Stimulated activated naive CD8-positive, alpha-beta T cell treated with anti-CD3 and anti-CD28 coated beads, Interleukin-15, amount 100 ng/mL, for 72 hours (primary cell): ENCODE measurements at regions not wholly inside any gene's neighbourhood (a gene's known extent, or its start where the extent isn't known, plus 50 kb on each side); places are given as distances from the start of the nearest gene placed in this dataset.

Experiments
- ATAC-seq: fragments of 150-1000 bp; cut with Tn5 transposase; 2 replicates; pipeline ENCODE4 v1.10.0; 2021; ENCODE audit warnings: mild to moderate bottlenecking, moderate library complexity
- DNase-seq, 2 donors: peaks; one replicate each; pipeline ENCODE4 v3.0.0; 2021 to 2022
- H3K27ac Mint-ChIP-seq, 2 donors: one replicate each; pipeline ENCODE4 v1.8.0; 2022; ENCODE audit warnings: mild to moderate bottlenecking in 2 of 2, mixed read lengths in 2 of 2, moderate library complexity in 2 of 2
- H3K27me3 Mint-ChIP-seq: one replicate; pipeline ENCODE4 v1.8.0; 2022; ENCODE audit warnings: mixed read lengths
- H3K4me1 Mint-ChIP-seq: one replicate; pipeline ENCODE4 v1.8.0; 2022; ENCODE audit warnings: mild to moderate bottlenecking, mixed read lengths
- H3K4me3 Mint-ChIP-seq, 2 donors: one replicate each; pipeline ENCODE4 v1.8.0; 2022; ENCODE audit warnings: mild to moderate bottlenecking in 2 of 2, mixed read lengths in 2 of 2, moderate library complexity in 1 of 2
- H3K9me3 Mint-ChIP-seq, 2 donors: one replicate each; pipeline ENCODE4 v1.8.0; 2022; ENCODE audit warnings: mixed read lengths in 2 of 2

GRCh38 chr4:156663663-156664062 is 307.9 kb downstream of the PDGFC start:
- no peak for DNase-seq
- no peaks in the 10 kb centered on the region for H3K27me3 Mint-ChIP-seq
- no peak overlapping the region for H3K4me3 Mint-ChIP-seq
- H3K27ac Mint-ChIP-seq, result no peak overlapping the region
- no peaks in the 10 kb centered on the region for H3K4me1 Mint-ChIP-seq
- H3K9me3 Mint-ChIP-seq, result no peaks in the 10 kb centered on the region
- no peak for ATAC-seq

- ATAC-seq (no peak), DNase-seq (no peak)
- Mint-ChIP-seq H3K27me3 (no peaks in the 10 kb centered on the region), H3K9me3 (no peaks in the 10 kb centered on the region), H3K4me3 (no peak overlapping the region), H3K27ac (no peak overlapping the region), H3K4me1 (no peaks in the 10 kb centered on the region)
These were observed 308.7 kb downstream of the PDGFC start for GRCh38 chr4:156662921-156663320.

GRCh38 chr4:156661555-156661954 is 310.0 kb downstream of the PDGFC start:
- H3K4me3 Mint-ChIP-seq, result no peak overlapping the region
- DNase-seq (no peak), ATAC-seq (no peak)
- H3K9me3 Mint-ChIP-seq, result peaks cover 0 to 4% of the 10 kb centered on the region in 2 donors
- H3K4me1 Mint-ChIP-seq, result no peaks in the 10 kb centered on the region
- H3K27me3 Mint-ChIP-seq, result no peaks in the 10 kb centered on the region
- no peak overlapping the region for H3K27ac Mint-ChIP-seq

- ATAC-seq, result no peak
- no peak overlapping the region for H3K4me3 Mint-ChIP-seq
- H3K27ac Mint-ChIP-seq, result no peak overlapping the region
- no peak for DNase-seq
- peaks cover 0 to 4% of the 10 kb centered on the region in 2 donors for H3K9me3 Mint-ChIP-seq
- H3K4me1 Mint-ChIP-seq, result no peaks in the 10 kb centered on the region
- no peaks in the 10 kb centered on the region for H3K27me3 Mint-ChIP-seq
These were observed 311.1 kb downstream of the PDGFC start for GRCh38 chr4:156660465-156660864.

- DNase-seq (no peak), ATAC-seq (no peak)
- Mint-ChIP-seq H3K9me3 (peaks cover 0 to 4% of the 10 kb centered on the region in 2 donors), H3K27me3 (no peaks in the 10 kb centered on the region), H3K4me3 (no peak overlapping the region), H3K27ac (no peak overlapping the region), H3K4me1 (no peaks in the 10 kb centered on the region)
These were observed 311.6 kb downstream of the PDGFC start for GRCh38 chr4:156659983-156660382.

GRCh38 chr4:156659570-156659969 is 312.0 kb downstream of the PDGFC start:
- no peaks in the 10 kb centered on the region for H3K27me3 Mint-ChIP-seq
- H3K4me1 Mint-ChIP-seq, result no peaks in the 10 kb centered on the region
- no peak overlapping the region for H3K4me3 Mint-ChIP-seq
- DNase-seq (no peak), ATAC-seq (no peak)
- H3K27ac Mint-ChIP-seq, result no peak overlapping the region
- peaks cover 0 to 4% of the 10 kb centered on the region in 2 donors for H3K9me3 Mint-ChIP-seq

GRCh38 chr4:156656896-156657295 is 314.7 kb downstream of the PDGFC start:
- H3K27ac Mint-ChIP-seq, result no peak overlapping the region
- ATAC-seq, result no peak
- no peak overlapping the region for H3K4me3 Mint-ChIP-seq
- H3K4me1 Mint-ChIP-seq, result no peaks in the 10 kb centered on the region
- no peaks in the 10 kb centered on the region for H3K27me3 Mint-ChIP-seq
- H3K9me3 Mint-ChIP-seq, result peaks cover 1 to 4% of the 10 kb centered on the region in 2 donors
- no peak for DNase-seq

GRCh38 chr4:156654410-156654809 is 317.2 kb downstream of the PDGFC start:
- no peak for ATAC-seq
- Mint-ChIP-seq H3K27ac (no peak overlapping the region), H3K9me3 (peaks cover 12 to 15% of the 10 kb centered on the region in 2 donors)

GRCh38 chr4:156643826-156644225 is 327.8 kb downstream of the PDGFC start:
- peaks cover 0 to 17% of the 10 kb centered on the region in 2 donors for H3K9me3 Mint-ChIP-seq
- no peak for DNase-seq
- H3K27ac Mint-ChIP-seq, result no peak overlapping the region
- no peak overlapping the region for H3K4me3 Mint-ChIP-seq
- no peak for ATAC-seq
- H3K27me3 Mint-ChIP-seq, result no peaks in the 10 kb centered on the region
- H3K4me1 Mint-ChIP-seq, result no peaks in the 10 kb centered on the region

More at GRCh38 chr4:156654410-156654809, 317.2 kb downstream of the PDGFC start:
- no peaks in the 10 kb centered on the region for H3K27me3 Mint-ChIP-seq
- DNase-seq, result no peak
- no peak overlapping the region for H3K4me3 Mint-ChIP-seq
- no peaks in the 10 kb centered on the region for H3K4me1 Mint-ChIP-seq

- ATAC-seq (no peak), DNase-seq (no peak)
- peaks cover 6 to 18% of the 10 kb centered on the region in 2 donors for H3K9me3 Mint-ChIP-seq
- no peak overlapping the region for H3K27ac Mint-ChIP-seq
- H3K4me1 Mint-ChIP-seq, result no peaks in the 10 kb centered on the region
- H3K4me3 Mint-ChIP-seq, result no peak overlapping the region
- H3K27me3 Mint-ChIP-seq, result no peaks in the 10 kb centered on the region
These were observed 329.4 kb downstream of the PDGFC start for GRCh38 chr4:156642161-156642560.

- ATAC-seq, result no peak
- Mint-ChIP-seq H3K9me3 (peaks cover 6 to 13% of the 10 kb centered on the region in 2 donors), H3K27ac (no peak overlapping the region), H3K4me1 (no peaks in the 10 kb centered on the region), H3K27me3 (no peaks in the 10 kb centered on the region), H3K4me3 (no peak overlapping the region)
- DNase-seq, result no peak
These were observed 332.5 kb downstream of the PDGFC start for GRCh38 chr4:156638925-156639605.

GRCh38 chr4:156638334-156638733 is 333.3 kb downstream of the PDGFC start:
- no peak for DNase-seq

GRCh38 chr4:156636381-156636780 is 335.2 kb downstream of the PDGFC start:
- no peak for ATAC-seq
- no peak overlapping the region for H3K4me3 Mint-ChIP-seq
- peaks cover 5 to 6% of the 10 kb centered on the region in 2 donors for H3K9me3 Mint-ChIP-seq
- no peaks in the 10 kb centered on the region for H3K4me1 Mint-ChIP-seq
- no peak for DNase-seq
- H3K27me3 Mint-ChIP-seq, result no peaks in the 10 kb centered on the region
- no peak overlapping the region for H3K27ac Mint-ChIP-seq

More at GRCh38 chr4:156638334-156638733, 333.3 kb downstream of the PDGFC start:
- Mint-ChIP-seq H3K9me3 (peaks cover 6 to 13% of the 10 kb centered on the region in 2 donors), H3K4me3 (no peak overlapping the region), H3K27ac (no peak overlapping the region), H3K4me1 (no peaks in the 10 kb centered on the region), H3K27me3 (no peaks in the 10 kb centered on the region)
- ATAC-seq, result no peak

GRCh38 chr4:156635051-156635450 is 336.5 kb downstream of the PDGFC start:
- Mint-ChIP-seq H3K9me3 (peaks cover 5 to 13% of the 10 kb centered on the region in 2 donors), H3K27ac (no peak overlapping the region), H3K4me3 (no peak overlapping the region), H3K27me3 (no peaks in the 10 kb centered on the region), H3K4me1 (no peaks in the 10 kb centered on the region)
- no peak for ATAC-seq
- no peak for DNase-seq

- ATAC-seq (no peak), DNase-seq (no peak)
- H3K4me1 Mint-ChIP-seq, result no peaks in the 10 kb centered on the region
- peaks cover 5 to 13% of the 10 kb centered on the region in 2 donors for H3K9me3 Mint-ChIP-seq
- H3K27ac Mint-ChIP-seq, result no peak overlapping the region
- no peaks in the 10 kb centered on the region for H3K27me3 Mint-ChIP-seq
- no peak overlapping the region for H3K4me3 Mint-ChIP-seq
These were observed 337.0 kb downstream of the PDGFC start for GRCh38 chr4:156634612-156635011.

GRCh38 chr4:156633847-156634246 is 337.8 kb downstream of the PDGFC start:
- H3K27me3 Mint-ChIP-seq, result no peaks in the 10 kb centered on the region
- peaks cover 5 to 13% of the 10 kb centered on the region in 2 donors for H3K9me3 Mint-ChIP-seq
- ATAC-seq, result no peak

GRCh38 chr4:156628858-156629257 is 342.7 kb downstream of the PDGFC start:
- Mint-ChIP-seq H3K4me3 (no peak overlapping the region), H3K27ac (no peak overlapping the region), H3K27me3 (no peaks in the 10 kb centered on the region), H3K9me3 (peaks cover 12 to 21% of the 10 kb centered on the region in 2 donors), H3K4me1 (no peaks in the 10 kb centered on the region)
- ATAC-seq (no peak), DNase-seq (no peak)

More at GRCh38 chr4:156633847-156634246, 337.8 kb downstream of the PDGFC start:
- DNase-seq, result no peak
- Mint-ChIP-seq H3K27ac (no peak overlapping the region), H3K4me1 (no peaks in the 10 kb centered on the region), H3K4me3 (no peak overlapping the region)
